Activated CD4-positive, alpha-beta T cell treated with anti-CD3 and anti-CD28 coated beads for 36 hours (primary cell): ENCODE measurements at regions not wholly inside any gene's neighbourhood (a gene's known extent, or its start where the extent isn't known, plus 50 kb on each side); places are given as distances from the start of the nearest gene placed in this dataset.
"Not testable (repeated sequence)": the region's sequence is repeated elsewhere in the genome, so short reads cannot be mapped to it uniquely, and the experiment has no call there.

Experiments
- ATAC-seq: fragments of 200-7000 bp; cut with Tn5 transposase; one replicate; pipeline ENCODE4 v1.10.0; 2021; ENCODE audit warnings: mild to moderate bottlenecking, moderate library complexity
- CTCF ChIA-PET: fragments of 350-600 bp; sonication (Branson Sonifier 250); formaldehyde crosslinking; loops from one replicate; lab custom pipeline; 2021; ENCODE audit warnings: antibody characterized with exemption; lab: Charles Lee
- POLR2A ChIA-PET: fragments of 350-600 bp; sonication (Branson Sonifier 250); formaldehyde crosslinking; loops from one replicate; lab custom pipeline; 2021; ENCODE audit warnings: antibody characterized with exemption, inconsistent platforms; lab: Charles Lee
- DNase-seq: peaks from one replicate; pipeline ENCODE4 v3.0.0-alpha.2; 2020
- H3K27ac Mint-ChIP-seq: one replicate; pipeline ENCODE4 v1.8.0; 2021; ENCODE audit warnings: mixed read lengths
- H3K27me3 Mint-ChIP-seq: one replicate; pipeline ENCODE4 v1.8.0; 2021; ENCODE audit warnings: mixed read lengths
- H3K36me3 Mint-ChIP-seq: one replicate; pipeline ENCODE4 v1.8.0; 2021; ENCODE audit warnings: low read depth, mixed read lengths
- H3K4me1 Mint-ChIP-seq: one replicate; pipeline ENCODE4 v1.8.0; 2021; ENCODE audit warnings: mixed read lengths
- H3K4me3 Mint-ChIP-seq: one replicate; pipeline ENCODE4 v1.8.0; 2021; ENCODE audit warnings: mild to moderate bottlenecking, moderate library complexity, mixed read lengths
- H3K9me3 Mint-ChIP-seq: one replicate; pipeline ENCODE4 v1.8.0; 2021; ENCODE audit warnings: low read depth, mixed read lengths
- intact Hi-C, 2 experiments: fragments of 100-400 bp; cut with DNase I in 1 of 2; cut with micrococcal nuclease in 1 of 2; formaldehyde crosslinking; loops; one replicate each; pipeline versions ENCODE4 v1.14.2 to v1.15.1; 2022 to 2024; cut with DNase I, micrococcal nuclease

DNA sequence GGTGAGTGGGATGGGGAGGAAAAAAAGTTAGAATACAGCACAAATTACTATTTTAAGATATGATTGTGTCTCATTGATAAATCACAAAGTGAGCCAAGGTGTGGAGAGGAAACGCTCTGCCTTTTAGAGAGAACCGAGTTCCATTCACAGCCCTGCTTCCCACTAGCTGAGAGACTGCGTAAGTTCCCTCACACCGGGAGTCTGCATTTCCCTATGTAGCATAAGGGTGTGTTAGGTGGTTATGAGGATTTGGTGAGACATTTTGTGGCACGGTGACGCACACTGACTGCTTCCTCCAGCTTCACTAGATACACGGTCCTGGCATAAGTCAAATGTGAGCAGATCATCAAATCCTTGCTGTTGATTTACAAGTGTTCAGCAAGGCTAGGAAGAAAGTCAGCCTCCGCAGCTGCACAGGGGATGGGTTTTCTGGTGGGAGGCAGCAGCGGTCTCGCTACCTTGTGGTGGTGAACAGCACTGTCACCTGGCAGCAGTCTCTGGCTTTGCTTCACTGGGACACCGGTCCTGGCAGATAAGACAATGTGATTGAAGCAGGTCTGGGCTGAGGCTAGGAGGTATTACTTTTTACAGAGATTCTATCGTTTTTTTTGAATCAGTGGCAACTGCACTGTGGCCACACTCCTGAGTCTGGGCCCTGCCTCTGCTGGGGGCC is 312.2 kb upstream of the B3GAT1 start:
- Mint-ChIP-seq H3K27ac (no peak overlapping the region), H3K4me1 (no peaks in the 10 kb centered on the region), H3K36me3 (no peaks in the 10 kb centered on the region), H3K4me3 (no peak overlapping the region), H3K27me3 (peaks cover 28% of the 10 kb centered on the region), H3K9me3 (no peaks in the 10 kb centered on the region)
- no peak for ATAC-seq
- CTCF ChIA-PET = interaction anchor here (0.7 kb wide), 1 partner anchor 463 kb away, joined by 3 read pairs; no protein-coding TSS in a partner anchor
- intact Hi-C loops = no loop called here
- POLR2A ChIA-PET = no interaction called here
- DNase-seq = no peak

DNA sequence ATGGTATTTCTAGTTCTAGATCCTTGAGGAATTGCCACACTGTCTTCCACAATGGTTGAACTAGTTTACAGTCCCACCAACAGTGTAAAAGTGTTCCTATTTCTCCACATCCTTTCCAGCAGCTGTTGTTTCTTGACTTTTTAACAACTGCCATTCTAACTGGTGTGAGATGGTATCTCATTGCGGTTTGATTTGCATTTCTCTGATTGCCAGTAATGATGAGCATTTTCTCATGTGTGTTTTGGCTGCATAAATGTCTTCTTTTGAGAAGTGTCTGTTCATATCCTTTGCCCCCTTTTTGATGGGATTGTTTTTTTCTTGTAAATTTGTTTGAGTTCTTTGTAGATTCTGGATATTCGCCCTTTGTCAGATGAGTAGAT is 308.6 kb upstream of the B3GAT1 start:
- DNase-seq, CTCF ChIA-PET, H3K9me3 Mint-ChIP-seq, POLR2A ChIA-PET, H3K27ac Mint-ChIP-seq, H3K36me3 Mint-ChIP-seq, ATAC-seq, intact Hi-C loops, H3K4me1 Mint-ChIP-seq, H3K4me3 Mint-ChIP-seq: not testable (repeated sequence)
- peaks cover 26% of the 10 kb centered on the region for H3K27me3 Mint-ChIP-seq

DNA sequence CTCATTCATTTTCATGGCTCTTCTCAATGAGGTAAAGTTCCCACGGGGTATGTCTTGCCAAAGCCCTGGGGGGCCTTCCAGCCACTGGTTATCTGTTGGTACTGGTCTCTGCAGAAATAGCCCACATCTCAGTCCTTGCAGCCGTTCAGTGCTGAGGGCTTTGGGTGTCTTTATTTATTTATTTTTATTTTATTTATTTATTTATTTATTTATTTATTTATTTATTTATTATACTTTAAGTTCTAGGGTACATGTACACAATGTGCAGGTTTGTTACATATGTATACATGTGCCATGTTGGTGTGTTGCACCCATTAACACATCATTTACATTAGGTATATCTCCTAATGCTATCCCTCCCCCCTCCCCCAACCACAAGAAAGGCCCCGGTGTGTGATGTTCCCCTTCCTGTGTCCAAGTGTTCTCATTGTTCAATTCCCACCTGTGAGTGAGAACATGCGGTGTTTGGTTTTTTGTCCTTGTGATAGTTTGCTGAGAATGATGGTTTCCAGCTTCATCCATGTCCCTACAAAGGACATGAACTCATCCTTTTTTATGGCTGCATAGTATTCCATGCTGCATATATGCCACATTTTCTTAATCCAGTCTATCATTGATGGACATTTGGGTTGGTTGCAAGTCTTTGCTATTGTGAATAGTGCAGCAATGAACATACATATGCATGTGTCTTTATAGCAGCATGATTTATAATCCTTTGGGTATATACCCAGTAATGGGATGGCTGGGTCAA is 308.1 kb upstream of the B3GAT1 start:
- DNase-seq, H3K4me1 Mint-ChIP-seq, H3K4me3 Mint-ChIP-seq, H3K36me3 Mint-ChIP-seq, H3K27ac Mint-ChIP-seq, POLR2A ChIA-PET, intact Hi-C loops, CTCF ChIA-PET, ATAC-seq, H3K9me3 Mint-ChIP-seq: not testable (repeated sequence)
- peaks cover 21% of the 10 kb centered on the region for H3K27me3 Mint-ChIP-seq

DNA sequence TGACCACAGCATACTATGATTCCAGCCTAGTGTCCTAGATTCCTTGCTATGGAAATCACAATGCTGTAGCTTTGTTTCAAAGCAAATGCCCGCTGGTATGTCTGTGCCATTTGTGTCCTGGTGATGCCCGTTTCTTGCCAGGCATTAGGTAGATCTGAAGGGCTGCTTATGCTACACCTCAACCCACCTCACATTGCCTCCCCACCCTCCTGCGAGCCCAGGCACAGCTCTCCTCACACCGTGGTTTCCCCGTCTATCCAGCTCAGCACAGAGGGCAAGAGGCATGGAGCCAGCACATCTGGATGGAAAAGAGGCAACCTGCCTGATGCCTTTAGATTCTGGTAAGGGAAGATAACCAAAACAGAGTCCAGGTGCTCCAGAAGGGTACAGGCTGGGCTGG is 307.4 kb upstream of the B3GAT1 start:
- Mint-ChIP-seq H3K4me3 (no peak overlapping the region), H3K4me1 (no peaks in the 10 kb centered on the region), H3K27me3 (peaks cover 18% of the 10 kb centered on the region), H3K27ac (no peak overlapping the region), H3K36me3 (no peaks in the 10 kb centered on the region), H3K9me3 (no peaks in the 10 kb centered on the region)
- DNase-seq = no peak
- ChIA-PET CTCF (no interaction called here), POLR2A (no interaction called here)
- no peak for ATAC-seq
- intact Hi-C loops = no loop called here

DNA sequence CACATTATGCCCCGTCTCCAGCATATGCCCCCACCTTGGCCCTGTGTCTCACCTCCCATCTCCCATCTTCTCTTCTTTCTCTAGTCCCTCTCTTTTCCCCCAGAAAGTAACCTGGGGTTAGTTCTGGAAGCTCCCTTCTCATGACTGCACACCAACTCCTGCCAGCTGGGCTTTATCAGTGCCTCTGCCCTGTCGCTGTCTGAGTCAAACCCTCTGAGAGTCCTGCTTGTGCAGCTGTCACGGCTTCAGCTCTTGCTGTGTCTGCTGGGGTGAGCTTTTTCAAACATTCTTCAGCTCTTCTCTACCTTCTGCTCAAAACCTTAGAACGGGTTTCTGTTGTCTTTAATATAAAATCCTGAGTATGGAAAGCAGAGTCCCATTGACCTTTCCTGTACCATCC is 304.5 kb upstream of the B3GAT1 start:
- ChIA-PET POLR2A (no interaction called here), CTCF (no interaction called here)
- H3K4me1 Mint-ChIP-seq = no peaks in the 10 kb centered on the region
- H3K36me3 Mint-ChIP-seq = no peaks in the 10 kb centered on the region
- DNase-seq (no peak), ATAC-seq (no peak)
- H3K27me3 Mint-ChIP-seq = peaks cover 13% of the 10 kb centered on the region
- no peak overlapping the region for H3K27ac Mint-ChIP-seq
- H3K4me3 Mint-ChIP-seq = no peak overlapping the region
- no peaks in the 10 kb centered on the region for H3K9me3 Mint-ChIP-seq
- intact Hi-C loops = no loop called here

DNA sequence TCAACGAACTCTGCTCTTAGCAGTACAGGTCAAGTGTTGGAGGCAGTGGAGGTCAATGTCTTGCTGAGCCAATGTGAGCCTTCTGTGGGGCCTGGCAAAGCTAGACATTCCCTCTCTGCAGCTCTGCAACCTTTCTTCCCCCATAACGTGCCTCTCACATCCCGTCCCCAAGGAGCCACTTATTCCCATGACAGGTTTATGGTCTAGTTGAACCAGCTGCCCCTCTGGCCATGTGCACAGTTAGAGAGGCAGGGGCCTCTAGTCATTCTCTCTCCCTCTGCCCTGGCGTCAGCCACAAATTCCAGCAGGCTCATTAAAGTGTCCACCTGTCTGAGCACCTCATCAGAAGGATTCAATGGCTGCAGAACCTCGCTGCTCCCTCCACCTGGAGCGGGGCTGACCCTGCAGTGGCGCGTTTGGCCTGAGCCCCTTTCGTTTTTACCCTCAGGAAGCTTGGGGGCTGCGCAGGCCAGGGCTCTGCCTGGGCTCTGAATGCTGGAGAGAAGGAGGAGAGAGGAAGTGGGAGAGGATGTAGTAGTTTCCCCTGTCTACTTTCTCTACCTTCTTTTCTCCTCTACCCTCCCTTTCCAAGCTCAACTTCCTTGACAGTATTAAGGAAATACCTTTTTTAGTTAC is 302.1 kb upstream of the B3GAT1 start:
- ATAC-seq = no peak
- POLR2A ChIA-PET = no interaction called here
- DNase-seq = no peak
- H3K36me3 Mint-ChIP-seq = no peaks in the 10 kb centered on the region
- H3K27me3 Mint-ChIP-seq = peaks cover 13% of the 10 kb centered on the region
- no peaks in the 10 kb centered on the region for H3K4me1 Mint-ChIP-seq
- no peaks in the 10 kb centered on the region for H3K9me3 Mint-ChIP-seq
- H3K27ac Mint-ChIP-seq = no peak overlapping the region
- CTCF ChIA-PET = no interaction called here
- no peak overlapping the region for H3K4me3 Mint-ChIP-seq
- intact Hi-C loops = no loop called here

DNA sequence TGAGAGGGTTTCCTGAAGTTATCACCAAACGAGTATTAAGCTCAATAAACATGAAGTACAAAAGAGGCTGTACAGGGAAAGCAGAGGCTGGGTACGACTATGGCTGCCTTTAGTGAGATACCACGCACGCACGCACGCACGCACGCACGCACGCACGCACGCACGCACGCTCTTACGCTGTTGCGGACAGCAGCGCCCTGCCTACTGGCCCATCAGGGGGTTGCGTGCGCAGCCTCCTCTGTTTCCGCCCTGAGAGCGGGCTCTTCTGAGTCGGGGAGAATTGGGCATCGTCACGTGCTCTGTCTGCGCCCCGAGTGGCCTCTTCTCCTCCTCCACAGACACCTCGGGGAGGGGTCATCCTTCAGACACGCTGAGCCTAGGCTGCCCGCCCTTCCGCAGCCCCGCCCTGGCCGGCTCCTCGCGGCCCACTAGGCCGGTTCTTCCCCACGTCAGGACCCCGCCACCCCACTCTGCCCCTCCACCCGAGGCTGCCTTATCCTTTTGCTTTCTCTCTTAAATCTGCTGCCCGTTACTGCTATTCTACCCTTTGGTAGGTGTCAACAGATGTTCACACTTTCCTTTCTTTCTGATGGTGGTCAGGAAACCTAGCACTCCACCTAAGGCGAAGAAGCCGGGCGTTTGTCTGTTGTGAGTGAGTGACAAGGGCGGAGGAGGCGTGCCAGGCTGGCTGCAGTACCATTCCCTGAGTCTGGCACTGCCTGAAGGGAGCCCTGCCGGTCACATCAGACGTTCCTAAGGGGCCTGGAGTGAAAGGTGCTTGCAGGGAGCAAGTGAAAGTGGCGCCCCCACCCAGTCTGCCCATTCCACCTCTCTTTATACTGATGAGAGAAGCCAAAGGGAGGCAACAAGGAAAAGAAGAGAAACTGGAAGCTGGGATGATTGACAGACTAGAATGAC is 300.4 kb upstream of the B3GAT1 start:
- Mint-ChIP-seq H3K27ac (no peak overlapping the region), H3K36me3 (no peaks in the 10 kb centered on the region), H3K27me3 (peaks cover 14% of the 10 kb centered on the region), H3K9me3 (no peaks in the 10 kb centered on the region), H3K4me1 (no peaks in the 10 kb centered on the region), H3K4me3 (no peak overlapping the region)
- intact Hi-C loops = no loop called here
- DNase-seq = no peak
- ChIA-PET CTCF (no interaction called here), POLR2A (no interaction called here)
- no peak for ATAC-seq

DNA sequence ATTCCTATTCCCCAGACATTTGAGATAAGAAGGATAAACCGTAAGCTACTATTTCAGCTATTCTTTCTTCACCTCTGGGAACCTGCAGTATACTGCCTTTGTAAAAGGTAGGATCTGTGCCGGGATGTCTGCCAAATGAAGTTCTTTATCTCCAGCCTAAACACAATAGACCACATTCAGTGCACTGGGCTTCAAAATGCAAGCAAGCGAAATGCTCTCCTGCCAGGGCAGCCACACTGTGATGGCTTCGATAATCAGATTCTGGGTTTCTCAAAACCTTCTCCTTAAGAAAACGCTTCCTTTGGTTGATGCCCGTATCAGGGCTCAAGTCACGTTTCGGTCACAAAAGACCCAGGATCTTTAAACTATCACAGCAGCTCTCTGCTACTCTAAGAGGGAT is 299.5 kb upstream of the B3GAT1 start:
- H3K27ac Mint-ChIP-seq = no peak overlapping the region
- no peaks in the 10 kb centered on the region for H3K9me3 Mint-ChIP-seq
- H3K27me3 Mint-ChIP-seq = peaks cover 10% of the 10 kb centered on the region
- no peaks in the 10 kb centered on the region for H3K4me1 Mint-ChIP-seq
- DNase-seq (no peak), ATAC-seq (no peak)
- no peaks in the 10 kb centered on the region for H3K36me3 Mint-ChIP-seq
- ChIA-PET CTCF (interaction anchor here (1.0 kb wide), 1 partner anchor 13 kb away, joined by 3 read pairs; no protein-coding TSS in a partner anchor), POLR2A (no interaction called here)
- intact Hi-C loops = no loop called here
- no peak overlapping the region for H3K4me3 Mint-ChIP-seq

DNA sequence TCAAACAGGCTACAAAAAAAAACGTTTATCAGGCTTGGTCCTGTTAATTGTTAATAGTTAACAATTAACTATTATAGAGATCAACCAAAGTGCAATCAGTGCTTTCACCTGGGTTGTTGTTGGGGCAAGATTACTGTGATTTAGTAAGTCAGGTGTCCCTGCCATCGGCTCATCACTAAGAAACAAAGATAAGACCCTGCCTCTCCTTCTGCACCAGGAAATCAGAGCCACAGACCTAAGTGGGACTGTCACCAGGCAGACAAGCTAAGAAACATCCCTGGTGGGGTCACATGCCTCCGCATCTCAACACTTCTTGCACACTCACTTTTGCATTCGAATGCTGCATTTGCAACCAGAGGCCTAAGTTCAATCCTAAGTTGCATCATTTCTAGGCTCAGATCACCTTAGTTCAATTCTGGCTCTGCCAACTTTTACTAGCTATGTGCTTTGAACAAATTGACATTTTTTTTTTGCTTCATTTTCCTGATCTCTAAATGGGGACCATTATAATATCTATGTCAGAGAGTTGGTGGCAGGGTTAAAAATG is 298.9 kb upstream of the B3GAT1 start:
- DNase-seq (no peak), ATAC-seq (no peak)
- intact Hi-C loops = no loop called here
- Mint-ChIP-seq H3K27me3 (peaks cover 7% of the 10 kb centered on the region), H3K36me3 (no peaks in the 10 kb centered on the region), H3K4me3 (no peak overlapping the region), H3K27ac (no peak overlapping the region), H3K9me3 (no peaks in the 10 kb centered on the region), H3K4me1 (no peaks in the 10 kb centered on the region)
- CTCF ChIA-PET = interaction anchor here (1.0 kb wide), 1 partner anchor 12 kb away, joined by 3 read pairs; no protein-coding TSS in a partner anchor
- POLR2A ChIA-PET = no interaction called here

DNA sequence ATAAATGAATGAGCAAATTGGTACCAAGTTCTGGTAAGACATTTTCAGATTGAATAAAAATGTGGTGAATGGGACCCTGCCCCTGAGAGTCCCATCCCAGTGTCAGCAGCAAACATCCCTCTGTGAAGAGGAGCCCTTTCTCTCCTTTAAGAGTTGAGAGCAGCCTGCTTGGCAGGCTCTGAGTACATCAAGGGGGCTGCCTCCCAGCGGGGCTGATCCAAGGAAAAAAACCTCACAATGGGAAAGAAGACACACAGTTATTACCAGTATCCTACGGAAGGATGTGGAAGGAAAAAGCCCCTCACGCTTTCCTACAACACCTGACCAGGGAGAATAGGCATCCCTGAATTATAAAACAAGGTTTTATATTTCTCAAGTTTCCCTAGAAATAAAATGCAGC is 293.8 kb upstream of the B3GAT1 start:
- Mint-ChIP-seq H3K27me3 (peaks cover 7% of the 10 kb centered on the region), H3K36me3 (no peaks in the 10 kb centered on the region), H3K4me1 (no peaks in the 10 kb centered on the region), H3K27ac (no peak overlapping the region), H3K4me3 (no peak overlapping the region), H3K9me3 (no peaks in the 10 kb centered on the region)
- ATAC-seq = no peak
- no peak for DNase-seq
- ChIA-PET CTCF (no interaction called here), POLR2A (no interaction called here)
- intact Hi-C loops = no loop called here

DNA sequence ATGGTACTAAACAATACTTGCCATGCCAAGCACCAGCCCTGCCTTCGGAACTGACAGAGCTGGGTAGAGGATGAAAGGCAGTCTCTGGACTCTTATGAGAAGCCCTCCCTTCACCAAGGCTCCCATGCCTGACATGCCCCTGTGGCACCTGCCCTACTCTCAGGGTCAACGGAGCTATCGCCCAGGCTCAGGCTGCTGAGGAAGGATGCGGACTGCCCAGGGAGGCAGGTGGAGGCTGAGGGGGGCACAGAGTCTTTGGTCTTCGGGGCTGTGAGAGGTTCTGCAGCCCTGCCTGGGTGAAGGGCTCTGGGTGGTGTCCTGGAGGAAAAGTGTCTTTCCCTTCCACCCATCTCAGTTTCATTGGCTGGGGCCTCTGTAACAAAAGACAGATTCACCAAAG is 290.8 kb upstream of the B3GAT1 start:
- Mint-ChIP-seq H3K36me3 (no peaks in the 10 kb centered on the region), H3K27ac (no peak overlapping the region), H3K27me3 (peaks cover 7% of the 10 kb centered on the region), H3K4me3 (no peak overlapping the region), H3K4me1 (no peaks in the 10 kb centered on the region), H3K9me3 (no peaks in the 10 kb centered on the region)
- DNase-seq (no peak), ATAC-seq (no peak)
- ChIA-PET POLR2A (no interaction called here), CTCF (no interaction called here)
- intact Hi-C loops = no loop called here
